ENCODE measurements at regions not wholly inside any gene's neighbourhood (a gene's known extent, or its start where the extent isn't known, plus 50 kb on each side); places are given as distances from the start of the nearest gene placed in this dataset.

- no peak for DNase-seq (ENCODE audit: low spot score)
- intact Hi-C loops (cut with DNase I) = no loop called here
These were observed 429.0 kb upstream of the GRM3 start for GRCh38 chr7:86214734-86215133.

- intact Hi-C loops (cut with DNase I) = no loop called here
These were observed 430.7 kb upstream of the GRM3 start for GRCh38 chr7:86212976-86213375.

GRCh38 chr7:86209036-86209435, 434.7 kb upstream of the GRM3 start:
- DNase-seq (ENCODE audit: low spot score) = no peak
- intact Hi-C loops (cut with DNase I) = no loop called here

More at GRCh38 chr7:86212976-86213375, 430.7 kb upstream of the GRM3 start:
- no peak for DNase-seq (ENCODE audit: low spot score)

- no peak for DNase-seq (ENCODE audit: low spot score)
- intact Hi-C loops (cut with DNase I) = no loop called here
These were observed 436.0 kb upstream of the GRM3 start for GRCh38 chr7:86207740-86208139.

GRCh38 chr7:86202833-86203232, 440.9 kb upstream of the GRM3 start:
- intact Hi-C loops (cut with DNase I) = no loop called here
- no peak for DNase-seq (ENCODE audit: low spot score)

DNA sequence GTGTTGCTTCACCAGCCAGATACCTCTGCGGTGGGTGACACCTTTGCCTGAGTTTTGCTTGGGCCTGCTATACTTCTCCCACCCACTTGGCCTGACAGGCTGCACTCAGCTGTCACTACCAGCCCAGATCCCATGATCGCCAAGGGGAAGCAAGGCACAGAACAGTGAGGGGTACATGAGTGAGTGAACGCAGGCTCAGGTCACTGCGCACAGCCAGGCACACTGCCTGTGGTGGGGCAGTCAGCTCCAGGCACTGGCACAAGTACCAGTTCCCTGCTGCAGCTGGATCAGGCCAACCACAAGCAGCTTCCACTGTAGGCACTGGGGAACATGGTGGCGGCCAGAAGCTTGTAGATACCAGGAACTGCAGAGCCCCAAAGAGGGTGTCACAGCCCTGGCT, 441.9 kb upstream of the GRM3 start:
- intact Hi-C loops (cut with DNase I) = no loop called here
- DNase-seq (ENCODE audit: low spot score) = no peak

DNA sequence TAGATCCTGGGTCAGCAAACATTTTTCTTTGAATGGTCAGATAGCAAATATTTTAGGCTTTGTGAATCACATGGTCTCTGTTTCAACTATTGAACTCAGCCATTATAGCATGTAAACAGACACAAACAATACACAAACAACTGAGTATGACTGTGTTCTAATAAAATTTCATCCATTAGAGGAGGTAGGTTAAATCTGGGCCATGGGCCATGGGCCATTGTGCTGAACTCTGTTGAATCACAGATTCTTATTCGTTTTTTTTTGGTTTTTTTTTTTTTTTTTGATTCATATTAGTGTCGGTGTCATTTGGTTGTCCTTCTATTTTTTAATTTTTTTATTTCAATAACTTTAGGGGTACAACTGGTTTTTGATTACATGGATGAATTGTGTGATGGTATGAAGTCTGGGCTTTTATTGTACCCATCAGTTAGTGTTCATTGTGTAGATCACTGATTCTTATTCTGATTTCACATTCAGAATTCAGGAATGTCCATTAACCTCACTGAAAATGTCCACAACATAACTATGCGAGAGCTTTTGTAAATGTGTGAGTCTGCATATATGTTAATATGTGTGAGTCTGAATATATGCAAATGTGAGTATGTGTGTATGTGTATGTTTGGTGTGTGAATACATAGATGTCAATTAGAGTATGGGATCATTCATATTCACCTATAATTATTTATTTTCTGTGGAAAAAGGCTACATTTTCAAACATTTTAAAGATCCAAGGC, 443.7 kb upstream of the GRM3 start:
- intact Hi-C loops (cut with DNase I) = no loop called here
- no peak for DNase-seq (ENCODE audit: low spot score)

- intact Hi-C loops (cut with DNase I) = no loop called here
- no peak for DNase-seq (ENCODE audit: low spot score)
These were observed 453.4 kb upstream of the GRM3 start for GRCh38 chr7:86190351-86190750.

GRCh38 chr7:86181474-86181873, 462.2 kb upstream of the GRM3 start:
- no peak for DNase-seq (ENCODE audit: low spot score)
- intact Hi-C loops (cut with DNase I) = no loop called here

GRCh38 chr7:86164827-86165226, 478.9 kb upstream of the GRM3 start:
- no peak for DNase-seq (ENCODE audit: low spot score)
- intact Hi-C loops (cut with DNase I) = no loop called here

DNA sequence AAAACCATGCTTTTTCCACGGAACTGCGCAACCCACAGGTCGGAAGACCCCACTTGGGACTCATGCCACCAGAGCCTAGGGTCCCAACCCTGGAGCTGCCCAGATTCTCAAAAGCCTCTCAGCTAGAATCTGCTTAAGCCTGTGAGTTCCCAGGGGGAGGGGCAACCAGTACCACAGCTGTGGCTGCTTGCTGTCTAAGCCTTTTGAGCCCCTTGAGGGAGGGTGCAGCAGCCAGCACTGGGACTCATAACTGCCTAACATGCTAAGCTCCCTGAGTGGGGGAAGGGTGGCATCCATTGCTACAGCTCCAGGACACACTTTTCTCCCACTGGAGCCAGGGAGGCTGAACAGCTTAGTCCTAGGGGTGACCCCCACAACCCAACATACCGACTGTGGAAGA, 485.6 kb upstream of the GRM3 start:
- intact Hi-C loops (cut with DNase I) = no loop called here
- DNase-seq (ENCODE audit: low spot score) = no peak

DNA sequence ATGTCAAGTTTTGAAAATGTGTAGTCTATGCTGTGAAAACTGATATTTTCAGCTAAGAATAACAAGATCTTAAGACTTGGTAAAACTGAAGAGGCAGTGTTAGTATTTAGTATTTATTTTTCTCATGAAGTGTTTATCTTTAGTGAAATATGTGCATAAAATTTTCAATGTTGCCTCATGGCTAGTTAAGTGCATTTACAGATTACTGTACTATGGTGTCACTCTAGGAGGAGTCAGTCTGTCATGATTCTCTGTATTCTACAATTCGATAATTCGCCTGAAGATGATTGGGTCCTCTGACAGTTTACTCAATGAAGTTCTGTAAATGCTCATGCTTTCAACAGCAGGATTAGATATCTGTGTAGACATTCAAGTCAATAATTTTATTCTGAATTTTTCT, 488.1 kb upstream of the GRM3 start:
- DNase-seq (ENCODE audit: low spot score) = no peak
- intact Hi-C loops (cut with DNase I) = no loop called here

DNA sequence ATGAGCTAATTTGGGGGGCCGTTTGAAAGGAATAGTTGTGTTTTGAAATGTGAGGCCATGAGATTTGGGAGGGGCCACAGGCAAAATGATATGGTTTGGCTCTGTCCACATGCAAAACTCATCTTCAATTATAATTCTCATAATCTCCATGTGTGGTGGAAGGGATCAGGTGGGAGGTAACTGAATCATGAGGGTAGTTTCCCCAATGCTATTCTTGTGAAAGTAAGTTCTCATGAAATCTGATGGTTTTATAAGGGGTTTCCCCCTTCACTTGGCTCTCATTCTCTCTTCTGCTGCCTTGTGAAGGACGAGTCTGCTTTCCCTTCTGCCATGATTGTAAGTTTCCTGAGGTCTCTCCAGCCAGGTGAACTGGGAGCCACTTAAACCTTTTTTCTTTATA, 490.8 kb upstream of the GRM3 start:
- no peak for DNase-seq (ENCODE audit: low spot score)
- intact Hi-C loops (cut with DNase I) = no loop called here

DNA sequence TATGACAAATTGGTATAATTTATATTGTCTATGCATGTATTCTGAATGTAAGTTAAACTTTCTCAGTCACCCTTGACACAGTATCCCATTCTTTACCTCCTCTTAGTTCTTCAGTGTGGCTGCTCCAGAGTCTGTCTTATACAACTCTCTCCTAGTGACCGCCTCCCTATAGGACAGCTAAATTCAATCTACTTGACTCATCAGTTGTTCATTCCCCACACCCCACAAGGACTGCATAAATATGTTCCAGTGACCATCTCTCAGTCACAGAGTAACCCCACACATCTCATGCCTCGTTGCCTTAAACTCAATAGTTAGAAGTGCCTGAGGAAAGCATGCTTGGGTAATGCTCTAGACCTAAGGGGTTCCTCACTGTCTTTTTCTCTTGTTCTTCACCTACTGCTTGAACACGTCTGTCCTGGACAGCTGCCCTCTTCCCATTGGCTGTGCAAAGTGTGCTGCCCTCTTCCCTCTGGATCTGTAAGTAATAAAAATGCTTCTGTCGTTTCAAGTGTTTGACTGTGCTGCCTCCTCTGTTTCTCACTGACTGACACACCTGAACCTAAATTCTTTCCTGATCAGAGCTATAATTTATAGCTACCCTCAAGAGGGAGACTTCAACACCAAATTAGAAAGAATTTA, 494.6 kb upstream of the GRM3 start:
- intact Hi-C loops (cut with DNase I) = no loop called here
- no peak for DNase-seq (ENCODE audit: low spot score)

DNA sequence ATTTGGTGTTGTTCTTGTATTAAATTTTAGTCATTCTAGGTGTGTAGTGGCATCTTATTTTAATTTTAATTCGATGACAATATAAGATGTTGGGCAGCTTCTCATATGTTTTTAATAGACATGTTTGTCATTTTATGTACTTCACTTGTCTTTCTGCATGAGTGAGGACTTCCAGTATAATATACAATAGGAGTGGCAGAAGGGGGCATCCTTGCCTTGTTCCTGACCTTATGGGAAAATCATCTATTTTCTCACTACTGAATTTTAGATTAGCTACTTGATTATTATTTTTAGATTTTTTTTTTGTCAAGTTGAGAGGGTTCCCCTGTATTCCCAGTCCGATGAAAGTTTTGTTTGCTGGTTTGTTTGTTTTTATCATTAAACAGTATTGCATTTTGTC, 495.2 kb upstream of the GRM3 start:
- intact Hi-C loops (cut with DNase I) = no loop called here
- no peak for DNase-seq (ENCODE audit: low spot score)

DNA sequence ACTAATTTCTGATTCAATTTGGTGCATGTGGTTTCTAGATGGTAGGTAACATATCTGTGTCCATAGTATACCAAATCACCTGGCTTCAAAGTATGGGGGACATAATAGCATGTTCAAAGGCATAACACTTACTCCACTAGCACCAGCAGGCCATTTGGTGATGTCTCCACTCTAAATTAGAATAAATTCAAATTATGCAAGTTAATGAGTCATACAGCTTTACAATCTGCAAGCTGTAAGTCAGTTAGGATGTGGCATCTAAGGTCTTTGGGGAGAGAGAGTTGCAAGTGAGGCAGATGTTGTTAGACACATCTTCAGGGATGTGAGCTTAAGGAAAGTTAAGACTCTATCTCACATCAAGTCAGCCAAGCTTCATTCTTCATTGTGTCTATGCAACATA, 506.4 kb upstream of the GRM3 start:
- no peak for DNase-seq (ENCODE audit: low spot score)
- intact Hi-C loops (cut with DNase I) = no loop called here

- intact Hi-C loops (cut with DNase I) = no loop called here
- peak; percentile 46 for DNase-seq (ENCODE audit: low spot score)
These were observed 513.4 kb upstream of the GRM3 start for GRCh38 chr7:86130268-86130667.

DNA sequence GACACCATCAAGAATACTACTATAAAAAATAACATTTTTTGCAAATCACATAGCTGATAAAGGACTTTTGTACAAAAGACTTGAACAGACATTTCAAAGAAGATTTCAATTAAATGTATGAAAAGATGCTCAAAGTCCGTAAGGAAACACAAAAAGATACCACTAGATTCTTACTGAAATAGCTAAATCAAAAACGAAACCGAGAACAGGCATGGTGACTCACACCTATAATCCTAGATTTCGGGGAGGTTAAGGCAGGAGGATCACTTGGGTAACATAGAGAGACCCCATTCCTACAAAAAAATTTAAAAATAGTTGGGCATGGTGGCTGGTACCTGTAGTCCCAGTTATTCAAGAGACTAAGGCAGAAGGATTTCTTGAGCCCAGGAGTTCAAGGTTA, 520.2 kb upstream of the GRM3 start:
- DNase-seq (ENCODE audit: low spot score) = no peak
- intact Hi-C loops (cut with DNase I) = no loop called here

DNA sequence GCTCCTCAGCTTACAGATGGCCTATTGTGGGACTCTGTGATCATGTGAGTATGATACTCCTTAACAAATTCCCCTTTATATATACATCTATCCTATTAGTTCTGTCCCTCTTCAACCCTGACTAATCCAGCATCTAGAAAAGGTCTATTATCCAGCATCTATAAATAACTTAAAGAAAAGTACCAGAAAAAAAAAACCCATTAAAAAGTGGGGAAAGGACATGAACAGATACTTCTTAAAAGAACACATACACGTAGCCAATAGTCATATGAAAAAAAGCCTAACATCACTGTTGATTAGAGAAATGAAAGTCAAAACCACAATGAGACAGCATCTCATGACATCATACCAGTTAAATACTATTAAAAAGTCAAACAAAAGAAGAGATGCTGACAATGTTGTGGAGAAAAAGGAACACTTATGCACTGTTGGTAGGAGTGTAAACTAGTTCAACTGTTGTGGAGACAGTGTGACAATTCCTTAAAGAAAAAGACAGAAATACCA, 549.5 kb upstream of the GRM3 start:
- DNase-seq (ENCODE audit: low spot score) = no peak
- intact Hi-C loops (cut with DNase I) = loop anchor here in 1 of 2 donors (10.0 kb wide), 1 partner anchor 559 kb away; no protein-coding TSS in a partner anchor

DNA sequence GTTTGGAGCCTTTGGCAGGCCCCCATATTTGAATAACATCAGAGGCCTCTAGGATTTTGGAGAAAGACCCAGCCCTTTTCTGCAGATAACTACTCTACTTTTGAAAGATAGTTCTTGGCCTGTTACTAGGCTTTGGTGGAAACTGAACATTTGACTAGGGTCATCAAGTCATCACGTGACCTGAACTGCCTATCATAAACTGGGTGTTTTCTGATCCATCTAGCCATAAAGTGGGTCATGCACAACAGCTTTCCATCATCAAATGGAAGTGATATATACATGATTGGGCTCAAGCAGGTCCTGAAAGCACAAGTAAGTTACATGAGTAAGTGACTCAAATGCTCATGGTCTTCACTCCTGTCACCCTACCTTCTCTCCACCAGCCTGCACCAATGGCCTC, 552.3 kb upstream of the GRM3 start:
- intact Hi-C loops (cut with DNase I) = loop anchor here in 1 of 2 donors (10.0 kb wide), 1 partner anchor 557 kb away; no protein-coding TSS in a partner anchor
- DNase-seq (ENCODE audit: low spot score) = no peak

- DNase-seq (ENCODE audit: low spot score) = no peak
- intact Hi-C loops (cut with DNase I) = no loop called here
These were observed 554.3 kb upstream of the GRM3 start for GRCh38 chr7:86089455-86089854.
